Right lobe of liver (tissue), 4 donors: ENCODE measurements at regions not wholly inside any gene's neighbourhood (a gene's known extent, or its start where the extent isn't known, plus 50 kb on each side); places are given as distances from the start of the nearest gene placed in this dataset.

Source experiments
- POLR2A ChIP-seq: fragments of 450-650 bp; IDR thresholded peaks from one replicate; pipeline ENCODE4 v1.6.1; 2017; ENCODE audit warnings: antibody characterized with exemption, mild to moderate bottlenecking
- TF ChIP-seq, protein P1 (sequence below), 4 donors: fragments of 200-600 bp in 3 of 4; fragments of 450-650 bp in 1 of 4; IDR thresholded peaks; one replicate each; pipeline versions ENCODE4 v1.5.1 to v1.8.0; 2016 to 2022; ENCODE audit warnings: antibody characterized with exemption in 4 of 4, mild to moderate bottlenecking in 2 of 4
- donor health status: DM: no; HTN: no; CAD: no.
- donor health status: DM: no; HTN: no; CAD: no.
- donor health status: DM: no; HTN: yes; CAD: no.

DNA sequence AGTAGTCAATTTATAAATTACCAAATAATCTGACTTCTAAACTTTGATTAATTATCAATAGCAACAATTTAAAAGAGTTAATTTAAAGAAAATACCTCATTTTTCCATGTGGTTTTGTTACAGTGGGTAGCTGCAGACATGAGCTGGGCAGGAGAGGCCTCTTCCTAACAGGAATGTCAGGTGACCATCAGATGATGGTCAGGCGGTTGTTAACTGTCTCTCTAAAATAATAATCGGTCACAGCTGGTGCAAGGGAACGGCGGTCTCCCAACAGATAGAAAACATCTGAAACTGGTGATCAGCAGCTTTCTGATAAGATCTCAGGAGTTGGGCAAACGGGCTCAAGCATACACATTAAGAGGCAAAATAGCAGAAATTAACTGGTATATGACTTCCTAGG lies 342.7 kb upstream of the CYLC2 start:
- TF ChIP-seq, protein P1, sequence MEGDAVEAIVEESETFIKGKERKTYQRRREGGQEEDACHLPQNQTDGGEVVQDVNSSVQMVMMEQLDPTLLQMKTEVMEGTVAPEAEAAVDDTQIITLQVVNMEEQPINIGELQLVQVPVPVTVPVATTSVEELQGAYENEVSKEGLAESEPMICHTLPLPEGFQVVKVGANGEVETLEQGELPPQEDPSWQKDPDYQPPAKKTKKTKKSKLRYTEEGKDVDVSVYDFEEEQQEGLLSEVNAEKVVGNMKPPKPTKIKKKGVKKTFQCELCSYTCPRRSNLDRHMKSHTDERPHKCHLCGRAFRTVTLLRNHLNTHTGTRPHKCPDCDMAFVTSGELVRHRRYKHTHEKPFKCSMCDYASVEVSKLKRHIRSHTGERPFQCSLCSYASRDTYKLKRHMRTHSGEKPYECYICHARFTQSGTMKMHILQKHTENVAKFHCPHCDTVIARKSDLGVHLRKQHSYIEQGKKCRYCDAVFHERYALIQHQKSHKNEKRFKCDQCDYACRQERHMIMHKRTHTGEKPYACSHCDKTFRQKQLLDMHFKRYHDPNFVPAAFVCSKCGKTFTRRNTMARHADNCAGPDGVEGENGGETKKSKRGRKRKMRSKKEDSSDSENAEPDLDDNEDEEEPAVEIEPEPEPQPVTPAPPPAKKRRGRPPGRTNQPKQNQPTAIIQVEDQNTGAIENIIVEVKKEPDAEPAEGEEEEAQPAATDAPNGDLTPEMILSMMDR (IDR thresholded peaks at IDR 0.05) = no peak
- TF ChIP-seq POLR2A = no peak
